HG03378 (cell line): ENCODE measurements at regions not wholly inside any gene's neighbourhood (a gene's known extent, or its start where the extent isn't known, plus 50 kb on each side); places are given as distances from the start of the nearest gene placed in this dataset.
"Not testable (repeated sequence)": the region's sequence is repeated elsewhere in the genome, so short reads cannot be mapped to it uniquely, and the experiment has no call there.

Experiments
- ATAC-seq: cut with Tn5 transposase; IDR thresholded peaks from one replicate; pipeline ENCODE4 v1.9.1; 2021; ENCODE audit warnings: mild to moderate bottlenecking, moderate library complexity; ENCODE audit not compliant: unreplicated experiment

DNA sequence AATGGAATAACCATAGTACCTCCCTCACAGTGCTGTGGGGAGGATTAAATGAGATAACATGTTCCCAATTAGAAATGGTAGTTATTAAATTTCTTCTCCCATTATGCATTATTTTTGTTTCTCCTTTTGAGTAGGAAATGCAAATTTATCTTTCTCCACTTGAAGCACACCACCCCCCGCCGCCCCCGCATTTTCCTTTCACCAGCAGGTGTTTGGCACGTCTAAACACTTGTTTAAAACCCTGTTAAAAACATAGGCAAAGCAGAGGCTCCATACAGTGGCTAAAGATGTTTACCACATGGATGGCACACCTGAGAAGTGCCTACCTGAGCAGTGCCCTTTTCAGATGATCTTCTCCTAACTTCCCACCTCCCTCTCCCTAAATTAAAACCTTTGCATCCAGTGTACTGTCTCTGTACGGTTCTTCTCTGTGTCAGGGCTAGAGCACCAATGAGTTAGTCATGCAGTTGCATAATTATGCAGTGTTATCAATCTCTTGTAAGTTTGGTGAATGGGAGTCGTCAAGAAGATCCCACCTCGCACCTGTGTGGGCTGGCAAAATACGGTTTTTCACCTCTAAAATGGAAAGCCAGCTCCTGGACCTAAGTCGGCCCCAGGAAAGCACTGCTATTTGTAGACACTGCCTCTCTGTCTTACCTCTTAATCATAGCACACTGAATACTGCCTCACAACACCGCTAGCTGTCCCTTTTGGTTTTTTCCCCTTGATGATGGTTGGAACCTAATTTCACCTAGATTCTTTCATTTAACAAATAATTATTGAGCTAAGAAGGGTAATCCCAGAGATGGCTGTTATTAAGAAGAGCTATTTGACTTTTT is 122.0 kb downstream of the CT47B1 start:
- ATAC-seq: no peak

DNA sequence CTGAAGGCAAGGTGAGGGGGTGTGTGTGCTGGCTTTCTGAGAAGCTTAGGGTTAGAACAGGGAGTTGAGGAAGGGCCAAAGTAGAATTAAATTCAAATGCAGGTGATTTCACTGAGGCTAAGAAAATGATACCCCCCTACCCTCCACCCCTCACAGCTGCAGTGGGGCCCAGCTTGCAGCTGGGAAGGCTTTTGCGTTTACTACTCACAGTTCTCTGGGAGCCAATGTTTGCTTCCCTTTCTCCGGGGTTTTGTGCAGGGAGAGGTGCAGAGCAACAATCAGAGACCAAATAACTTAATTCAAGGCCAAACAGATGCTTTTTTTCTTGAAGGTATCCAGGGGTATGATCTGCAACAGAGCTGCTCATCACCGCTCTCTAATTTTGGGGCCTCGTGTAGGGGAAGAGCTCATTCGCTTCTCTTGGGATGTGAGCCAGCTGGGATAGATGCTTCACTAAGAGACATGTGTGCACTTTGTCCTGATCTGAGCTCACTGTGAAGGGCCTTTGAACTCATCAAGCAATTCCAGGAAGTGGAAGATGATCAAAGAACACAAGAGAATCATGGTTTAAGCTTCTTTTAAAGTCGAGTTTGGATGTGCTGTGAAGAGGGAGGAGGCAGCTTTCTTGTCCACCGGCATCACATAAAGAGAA is 122.7 kb upstream of the C1GALT1C1 start:
- ATAC-seq: no peak

DNA sequence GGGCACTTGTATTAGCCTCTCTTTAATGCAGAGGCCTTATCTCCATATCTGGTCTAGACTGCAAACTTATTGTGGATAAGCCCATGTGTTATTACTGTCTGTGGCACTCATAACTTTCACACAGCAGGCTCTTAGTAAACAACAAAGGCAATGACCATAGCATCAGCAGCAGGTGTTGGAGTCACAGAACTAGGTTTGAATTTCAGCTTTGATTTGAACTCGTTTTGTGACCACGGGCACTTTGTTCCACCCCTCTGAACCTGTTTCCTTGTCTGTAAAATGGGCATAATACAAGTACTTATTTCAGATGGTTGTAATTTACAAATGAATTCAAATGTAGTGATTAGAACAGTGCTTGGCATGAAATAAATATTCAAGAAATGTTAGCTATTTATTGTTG is 121.8 kb upstream of the C1GALT1C1 start:
- no peak for ATAC-seq

DNA sequence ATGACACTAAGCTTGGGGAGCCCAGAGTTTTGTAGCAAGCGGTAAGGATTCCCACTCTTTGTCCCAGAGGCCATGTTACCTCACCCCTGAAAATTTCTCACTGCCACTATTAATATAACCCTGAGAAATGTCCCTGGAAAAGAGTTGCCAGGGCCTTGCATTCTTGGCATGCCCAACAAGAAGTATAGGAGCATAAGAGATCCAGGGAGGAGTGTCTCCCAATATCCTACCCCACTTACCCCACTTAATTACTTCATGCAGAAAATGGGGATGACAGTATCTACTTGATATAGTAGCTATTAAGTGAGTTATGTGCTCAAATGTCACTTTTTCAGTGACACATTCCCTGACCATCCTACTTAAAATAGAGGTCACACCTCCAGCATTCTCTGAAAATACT is 120.5 kb upstream of the C1GALT1C1 start:
- no peak for ATAC-seq

DNA sequence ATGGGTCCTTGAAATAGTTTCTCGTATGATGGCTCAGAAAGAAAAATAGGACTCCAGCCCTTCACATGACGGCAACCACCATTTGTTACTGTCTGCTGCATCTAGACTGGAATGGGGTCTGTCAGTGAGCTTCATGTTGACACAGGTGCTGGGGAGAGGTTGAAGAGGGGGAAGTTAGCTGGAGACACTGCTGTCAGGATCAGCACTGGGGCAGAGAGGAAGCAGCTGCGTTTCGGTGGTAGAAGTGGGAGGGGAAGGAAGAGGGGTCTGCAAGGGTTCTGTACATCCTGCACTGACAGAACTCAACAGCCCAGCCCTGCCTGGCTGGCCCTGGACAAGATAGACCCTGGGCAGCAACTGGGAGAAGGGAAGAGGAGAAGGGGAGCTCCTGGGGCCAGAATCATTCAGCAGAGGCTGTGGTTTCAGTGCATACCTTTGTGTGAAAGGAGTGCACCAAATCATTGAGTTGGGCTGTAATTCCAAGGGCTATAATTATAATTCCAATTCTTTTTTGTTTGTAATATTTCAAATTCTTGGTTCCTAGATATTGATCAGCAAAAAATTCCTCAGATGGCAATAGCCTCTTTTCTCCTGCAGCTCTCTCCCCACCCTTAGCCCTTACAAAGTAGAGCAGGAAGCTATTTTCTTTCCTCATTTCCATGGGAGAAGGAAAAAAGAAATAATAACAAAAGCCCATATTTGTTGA is 119.4 kb upstream of the C1GALT1C1 start:
- ATAC-seq: peak; percentile 72

DNA sequence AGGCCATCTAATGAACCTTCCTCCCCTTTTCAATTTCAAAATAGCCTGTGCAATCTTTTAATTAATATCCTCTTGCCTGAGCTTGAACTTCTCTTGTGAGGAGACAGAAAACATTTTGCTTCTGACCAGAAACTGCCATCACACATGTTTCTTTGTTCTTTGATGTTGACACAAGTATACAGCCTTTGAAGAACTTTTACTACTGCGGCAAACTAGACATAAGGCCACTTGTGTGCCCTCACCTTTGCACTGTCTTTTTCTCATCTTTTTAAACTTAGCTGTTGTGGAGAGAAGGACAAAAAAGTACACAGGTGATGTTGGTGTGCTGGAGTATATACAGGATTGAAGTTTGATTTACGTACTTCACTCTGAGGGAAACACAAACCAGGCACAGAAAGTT is 116.3 kb upstream of the C1GALT1C1 start:
- ATAC-seq: no peak

DNA sequence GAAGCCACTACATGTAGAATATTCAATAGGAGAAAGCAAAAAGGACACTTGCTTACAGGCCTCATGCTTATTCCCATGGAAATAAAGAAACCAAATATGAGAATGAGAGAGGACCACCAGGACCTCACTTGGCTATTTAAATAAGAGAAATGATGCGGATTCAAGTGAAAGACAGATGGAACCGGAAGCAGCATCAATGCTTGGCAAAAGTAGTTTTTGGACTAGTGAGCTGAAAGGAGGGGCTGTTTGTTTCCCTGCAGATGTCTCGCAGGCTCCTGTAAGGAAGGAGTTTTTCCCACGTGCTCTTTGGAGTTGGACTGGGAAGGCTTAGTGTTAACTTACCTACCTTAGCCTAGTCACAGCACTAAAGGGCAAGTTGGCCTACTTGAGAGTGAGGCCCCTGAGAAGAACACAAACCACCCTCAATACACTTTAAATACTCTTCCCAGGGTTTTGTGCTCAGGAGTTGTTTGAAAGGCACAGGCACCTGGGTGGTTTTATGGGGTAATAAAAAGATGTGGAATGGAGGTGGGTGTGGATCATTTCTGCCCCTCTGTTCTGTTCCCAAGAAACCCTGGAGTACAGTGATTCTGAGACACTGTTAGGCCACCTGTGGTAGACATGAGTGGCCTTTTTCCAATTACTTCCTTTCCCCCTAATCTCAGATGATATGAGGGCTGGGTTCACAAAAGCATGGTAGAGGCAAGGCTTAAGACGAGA is 113.3 kb upstream of the C1GALT1C1 start:
- no peak for ATAC-seq

DNA sequence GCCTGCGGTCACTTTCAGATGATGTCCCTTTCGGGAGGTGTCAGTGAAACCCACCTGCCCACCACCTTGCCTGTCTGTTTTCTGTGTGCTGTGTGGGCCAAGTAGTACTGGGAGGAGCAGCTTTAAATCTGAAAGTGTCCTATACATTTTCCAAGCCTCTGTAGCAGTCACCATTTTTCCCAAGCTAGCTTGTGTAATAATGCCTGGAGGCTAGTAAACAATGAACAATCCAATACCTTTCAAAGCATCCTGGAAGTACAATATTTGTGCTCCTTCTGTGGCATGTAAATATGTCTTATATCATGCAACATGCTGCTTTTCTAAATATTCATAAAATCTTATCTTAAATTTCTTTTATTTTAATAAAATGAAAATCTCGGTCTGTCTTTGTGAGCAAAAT is 111.6 kb upstream of the C1GALT1C1 start:
- no peak for ATAC-seq

DNA sequence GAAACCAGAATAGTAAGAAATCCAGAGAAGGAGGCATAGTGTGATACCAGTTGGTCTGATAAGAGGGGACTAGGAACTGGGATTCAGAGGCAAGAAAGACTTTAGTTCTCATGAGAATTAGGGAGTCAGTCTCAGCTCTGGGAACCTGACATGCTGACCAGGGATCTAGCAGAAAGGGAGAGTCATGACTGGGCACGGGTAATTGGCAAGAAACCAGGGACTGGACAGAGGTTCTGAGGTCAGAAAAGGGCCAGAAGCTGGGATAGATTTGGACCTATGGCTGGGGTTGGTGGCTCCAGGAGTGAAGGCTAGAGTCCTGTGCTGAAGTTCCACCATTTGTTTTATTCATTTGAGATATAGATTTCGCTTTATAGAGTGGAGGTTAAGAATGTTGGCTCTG is 110.2 kb upstream of the C1GALT1C1 start:
- no peak for ATAC-seq

DNA sequence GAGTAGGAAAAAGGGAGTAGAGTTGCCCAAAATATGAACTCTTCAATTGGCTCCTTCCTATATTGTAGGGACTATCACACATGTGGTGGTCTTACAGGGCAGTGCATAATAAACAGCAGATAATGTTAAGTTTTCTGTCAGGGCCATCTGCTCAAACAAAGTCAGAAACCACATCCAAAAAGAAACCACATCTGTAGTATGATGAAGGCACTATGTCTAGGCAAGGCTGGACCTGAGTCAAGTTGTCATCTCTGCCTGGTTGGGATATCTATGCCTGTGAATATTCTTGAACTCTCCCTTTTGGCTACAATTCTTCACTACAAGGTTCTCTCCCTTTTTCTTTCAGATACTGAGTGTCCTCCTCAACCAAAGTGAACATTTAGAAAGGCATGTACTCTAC is 109.4 kb upstream of the C1GALT1C1 start:
- no peak for ATAC-seq

DNA sequence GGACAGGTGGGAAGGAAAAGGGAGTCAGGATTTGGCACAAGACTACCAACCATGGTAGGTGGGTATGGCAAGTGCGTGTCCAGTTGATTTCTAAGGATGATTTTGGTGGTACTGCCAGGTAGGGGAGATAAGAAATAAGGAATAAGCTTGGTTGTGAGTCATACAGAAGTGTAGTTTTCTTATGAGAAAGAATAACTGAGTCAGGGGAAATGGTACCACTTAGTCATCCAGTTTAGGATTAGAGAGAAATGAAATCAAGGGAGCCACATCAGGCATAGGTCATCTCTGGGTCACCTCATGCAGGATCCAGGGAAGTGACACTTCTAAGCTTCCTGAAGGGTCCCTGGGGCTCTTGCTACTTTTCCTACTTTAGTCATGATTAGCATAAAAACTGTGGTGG is 107.1 kb upstream of the C1GALT1C1 start:
- ATAC-seq: no peak

DNA sequence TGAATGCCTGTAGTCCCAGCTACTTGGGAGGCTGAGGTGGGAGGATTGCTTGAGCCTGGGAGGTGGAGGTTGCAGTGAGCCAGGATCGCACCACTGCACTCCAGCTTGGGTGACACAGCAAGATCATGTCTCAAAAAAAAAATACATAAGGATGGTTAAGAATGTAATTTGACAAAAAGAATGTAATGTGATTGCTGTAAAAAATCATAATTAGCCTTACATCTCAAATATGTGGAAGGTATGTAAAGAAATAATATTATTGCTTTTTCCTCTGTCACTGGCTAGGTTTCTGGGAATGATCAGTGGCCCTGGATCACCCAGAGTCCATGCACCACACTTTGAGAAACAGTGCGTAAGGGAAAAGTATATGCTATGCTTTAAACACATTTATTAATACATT is 106.1 kb upstream of the C1GALT1C1 start:
- ATAC-seq: no peak

DNA sequence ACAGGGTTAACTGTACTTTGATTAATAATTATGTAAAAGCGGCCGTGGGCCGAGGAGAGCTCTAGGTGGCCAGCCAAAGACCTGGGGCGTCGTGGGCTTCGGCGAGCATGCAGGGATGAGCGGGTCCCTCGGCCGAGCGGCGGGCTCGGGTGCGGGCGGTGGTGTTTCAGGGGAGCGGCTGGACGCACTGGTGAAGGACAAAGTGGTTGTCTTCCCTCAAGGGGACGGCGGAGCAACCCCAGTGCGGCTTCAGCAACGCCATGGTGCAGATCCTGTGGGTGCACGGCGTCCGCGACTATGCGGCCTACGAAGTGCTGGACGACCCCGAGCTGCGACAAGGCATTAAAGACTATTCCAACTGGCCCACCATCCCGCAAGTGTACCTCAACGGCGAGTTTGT is 103.0 kb upstream of the C1GALT1C1 start:
- ATAC-seq: no peak

DNA sequence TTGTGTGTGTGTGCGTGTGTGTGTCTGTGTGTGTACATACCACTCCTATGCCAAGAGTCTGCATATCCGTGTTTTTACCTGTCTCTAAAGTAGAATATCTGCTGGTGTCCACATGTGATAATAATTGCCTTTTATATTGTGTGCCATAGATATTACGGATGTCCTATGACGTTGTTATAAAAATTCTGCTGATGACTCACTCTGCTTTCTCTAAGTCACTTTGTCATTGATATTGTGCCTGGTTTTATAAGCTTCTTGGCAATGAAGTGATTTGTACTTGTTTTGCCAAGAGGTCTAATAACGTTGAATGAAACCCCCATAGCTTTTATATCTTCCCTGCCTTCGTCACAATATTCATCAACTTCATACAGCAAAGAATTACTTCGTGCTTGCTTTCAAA is 102.6 kb upstream of the C1GALT1C1 start:
- no peak for ATAC-seq

DNA sequence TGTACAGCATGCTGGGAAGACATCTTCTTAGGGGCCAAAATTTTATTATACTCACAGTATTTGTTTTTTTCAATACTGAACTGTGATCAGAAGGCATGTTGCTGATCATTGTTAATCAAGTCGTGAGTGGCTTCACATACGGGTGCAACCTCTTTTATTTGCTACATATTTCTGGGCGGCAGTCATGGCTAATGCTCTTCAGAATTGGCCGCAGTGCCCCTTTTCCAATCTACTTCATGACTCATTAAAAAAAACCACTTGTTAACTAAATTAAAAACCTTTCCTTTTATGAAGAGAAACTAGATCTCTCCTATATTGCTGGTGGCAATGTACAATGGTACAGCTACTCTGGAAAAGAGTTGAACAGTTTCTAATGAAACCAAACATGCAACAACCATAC is 101.5 kb upstream of the C1GALT1C1 start:
- no peak for ATAC-seq

DNA sequence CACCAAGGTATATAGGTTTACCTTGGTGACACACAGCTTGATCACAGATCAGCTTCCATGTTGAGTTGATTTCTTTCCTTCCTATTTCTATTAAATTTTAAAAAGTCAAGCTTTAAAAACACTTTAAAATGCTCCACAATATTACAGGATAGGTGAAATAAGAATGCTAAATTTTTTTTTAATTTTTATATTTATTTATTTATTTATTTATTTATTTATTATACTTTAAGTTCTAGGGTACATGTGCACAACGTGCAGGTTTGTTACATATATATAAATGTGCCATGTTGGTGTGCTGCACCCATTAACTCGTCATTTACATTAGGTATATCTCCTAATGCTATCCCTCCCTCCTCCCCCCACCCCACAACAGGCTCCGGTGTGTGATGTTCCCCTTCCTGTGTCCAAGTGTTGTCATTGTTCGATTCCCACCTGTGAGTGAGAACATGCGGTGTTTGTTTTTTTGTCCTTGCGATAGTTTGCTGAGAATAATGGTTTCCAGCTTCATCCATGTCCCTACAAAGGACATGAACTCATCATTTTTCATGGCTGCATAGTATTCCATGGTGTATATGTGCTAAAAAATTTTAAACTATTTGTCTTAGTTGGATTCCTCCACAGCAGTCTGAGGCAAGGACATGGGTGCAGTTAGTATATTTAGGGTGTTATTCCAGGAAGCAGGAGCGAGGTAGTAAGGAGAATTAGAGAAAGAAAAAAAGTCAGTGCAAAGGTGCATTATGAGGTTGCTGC is 99.8 kb upstream of the C1GALT1C1 start:
- not testable (repeated sequence) for ATAC-seq

DNA sequence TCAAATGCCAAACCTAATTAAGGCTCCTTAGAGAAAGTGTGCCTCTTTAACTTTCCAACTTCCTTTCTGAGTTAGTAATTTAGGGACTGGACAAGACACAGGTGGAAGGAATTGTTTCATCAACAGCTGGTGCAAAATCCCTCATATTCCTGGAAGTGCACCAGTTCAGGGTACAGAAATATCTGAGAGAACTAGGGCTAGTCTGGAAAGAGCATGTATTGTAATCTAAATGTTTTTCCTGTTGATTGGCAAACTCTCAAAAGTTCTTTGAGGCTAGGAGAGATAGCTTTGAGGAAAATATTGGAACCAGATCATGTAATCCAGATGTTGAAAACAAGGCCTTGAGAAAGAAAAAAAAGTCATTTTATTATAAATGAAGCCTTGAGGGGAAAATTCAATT is 98.1 kb upstream of the C1GALT1C1 start:
- ATAC-seq: no peak

DNA sequence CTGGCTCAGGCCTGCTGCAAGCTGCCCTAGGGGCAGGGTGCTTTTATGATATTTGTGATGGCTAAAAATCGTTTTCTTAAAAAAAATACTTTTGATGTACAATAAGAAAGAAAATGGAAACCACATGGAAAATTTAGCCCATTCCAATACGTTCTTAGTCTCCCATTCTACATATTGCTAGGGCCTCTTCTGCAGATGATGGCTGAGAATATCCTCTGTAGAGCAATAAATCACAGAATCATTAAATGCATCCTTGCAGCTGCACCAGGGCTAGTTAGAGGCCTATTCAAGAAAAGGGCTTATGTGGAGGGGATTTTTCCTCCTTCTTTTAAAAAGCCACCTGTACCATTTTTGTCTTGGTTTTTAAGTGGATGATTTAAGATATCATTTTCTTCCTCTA is 97.6 kb upstream of the C1GALT1C1 start:
- no peak for ATAC-seq

DNA sequence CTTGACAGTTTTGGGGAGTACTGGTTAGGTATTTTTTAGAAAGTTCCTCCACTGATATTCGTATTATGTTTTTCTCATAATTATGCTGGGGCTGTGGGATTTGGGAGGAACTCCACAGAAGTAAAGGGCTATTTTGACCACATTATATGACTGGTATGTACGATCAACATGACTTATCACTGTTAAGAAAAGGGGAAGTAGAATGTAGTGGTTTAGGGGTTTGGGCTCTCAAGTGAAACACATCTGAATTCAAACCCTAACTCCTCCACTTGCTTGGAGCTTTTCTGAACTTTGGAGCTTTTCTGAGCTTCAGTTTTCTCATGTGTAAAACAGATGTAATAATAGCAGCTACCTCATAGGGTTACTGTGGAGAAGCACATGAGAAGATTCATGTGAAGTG is 96.4 kb upstream of the C1GALT1C1 start:
- ATAC-seq: peak; percentile 99

DNA sequence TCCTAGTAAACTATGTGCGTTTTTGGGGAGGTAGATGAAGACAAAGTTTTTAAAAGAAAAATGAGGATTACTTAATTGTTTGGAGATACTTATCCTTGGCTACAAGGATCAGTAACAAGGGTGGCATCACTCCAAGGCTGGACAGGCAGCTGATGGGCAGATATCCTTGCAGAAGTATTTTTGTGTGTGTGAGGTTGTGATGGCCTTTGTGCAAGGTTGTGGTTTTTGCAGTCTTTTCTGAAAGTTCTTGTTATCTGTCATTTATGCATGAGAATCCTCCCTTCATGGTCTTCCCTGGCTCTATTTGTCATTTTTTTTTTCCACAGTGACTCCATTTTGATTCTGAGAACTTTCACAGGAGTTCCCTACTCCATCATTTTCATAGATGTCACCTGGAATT is 96.0 kb upstream of the C1GALT1C1 start:
- no peak for ATAC-seq

DNA sequence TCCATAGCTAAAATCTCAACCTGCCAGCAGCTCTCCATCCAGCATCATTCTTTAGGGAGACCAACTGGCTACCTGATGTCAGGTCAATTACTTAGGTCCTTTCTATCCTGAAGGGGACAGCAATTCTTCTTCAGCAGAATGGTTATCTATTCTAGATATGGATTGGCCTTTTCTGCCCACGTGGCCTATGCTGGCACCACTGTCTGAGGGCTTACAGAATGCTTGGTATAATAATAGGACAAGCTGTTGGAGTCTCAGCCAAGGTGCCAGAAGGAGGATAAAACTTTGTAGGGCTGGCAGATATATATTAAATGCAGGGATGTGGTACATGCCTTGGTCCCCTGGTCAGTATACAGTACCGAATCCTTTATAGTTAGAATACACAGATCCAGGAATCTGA is 89.8 kb upstream of the C1GALT1C1 start:
- no peak for ATAC-seq
